ENCODE measurements at regions not wholly inside any gene's neighbourhood (a gene's known extent, or its start where the extent isn't known, plus 50 kb on each side); places are given as distances from the start of the nearest gene placed in this dataset.

- TF ChIP-seq CTCF (IDR thresholded peaks at IDR 0.05): no peak
- no peak for TF ChIP-seq REST (IDR thresholded peaks at IDR 0.05; ENCODE audit: insufficient read depth in 1 of 2, low read depth in 2 of 2, low read length in 1 of 2)
- no peak for TF ChIP-seq POLR2AphosphoS5 (IDR thresholded peaks at IDR 0.05; ENCODE audit: low read depth, low read length)
- TF ChIP-seq TCF7L2 (IDR thresholded peaks at IDR 0.05; ENCODE audit: low read depth, low read length): no peak
- no peak for TF ChIP-seq SIN3A (IDR thresholded peaks at IDR 0.05; ENCODE audit: borderline replicate concordance, insufficient read depth, low read depth, low read length)
Observed at GRCh38 chr21:27220416-27220815, 253.5 kb upstream of the ADAMTS5 start.
